NCI-H1048 (cell line): ENCODE measurements at regions not wholly inside any gene's neighbourhood (a gene's known extent, or its start where the extent isn't known, plus 50 kb on each side); places are given as distances from the start of the nearest gene placed in this dataset.

Experiments
- DNase-seq: peaks from one replicate; lab custom pipeline; 2025; lab: John Stamatoyannopoulos, UW

DNA sequence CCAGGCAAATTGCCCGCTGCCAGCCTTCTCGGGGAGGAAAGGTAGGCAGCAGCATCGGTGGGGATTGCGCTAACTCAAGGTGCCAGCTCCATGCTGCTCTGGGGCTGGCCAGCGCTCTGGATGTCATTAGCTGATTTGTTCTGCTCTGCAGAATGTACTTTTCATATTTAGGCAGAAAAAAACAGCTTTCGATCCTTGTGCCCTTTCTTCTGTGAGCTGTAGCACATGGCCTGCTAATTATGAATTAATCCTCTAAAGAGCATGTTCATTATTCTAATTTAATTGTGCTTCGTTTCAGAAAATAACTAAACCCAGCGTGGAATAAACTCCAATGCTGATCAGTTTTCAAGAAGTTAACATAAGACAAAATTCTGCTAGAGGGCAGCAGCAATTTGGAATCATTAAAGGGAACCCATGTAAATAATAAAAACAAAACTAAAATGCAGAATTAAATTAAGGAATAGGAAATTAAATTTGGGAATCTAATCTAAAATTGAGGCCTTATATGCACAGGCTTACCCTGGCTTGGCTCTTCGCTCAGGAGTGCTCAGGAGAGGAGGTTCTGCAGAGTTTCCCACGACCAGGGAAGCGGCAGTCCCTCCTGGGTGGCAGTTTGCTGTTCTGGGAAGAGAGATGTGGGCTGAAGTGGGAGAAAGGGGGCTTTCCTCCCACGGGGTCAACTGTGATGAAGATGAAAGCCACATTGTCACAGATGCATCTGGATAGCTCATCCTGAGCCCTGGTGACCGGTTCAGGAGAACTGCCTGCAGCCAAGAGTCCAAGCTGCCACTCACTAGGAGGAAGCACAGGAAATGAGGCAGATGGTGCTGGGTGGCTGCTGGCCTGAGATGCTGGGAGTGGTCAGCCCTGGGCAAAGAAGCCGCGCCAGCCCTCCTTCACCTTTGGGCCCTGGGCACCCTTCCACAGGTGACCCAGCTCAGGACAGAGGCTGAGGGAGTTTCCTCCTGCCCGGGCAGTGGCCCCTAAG, 93.2 kb upstream of the PKDCC start:
- DNase-seq = no peak

DNA sequence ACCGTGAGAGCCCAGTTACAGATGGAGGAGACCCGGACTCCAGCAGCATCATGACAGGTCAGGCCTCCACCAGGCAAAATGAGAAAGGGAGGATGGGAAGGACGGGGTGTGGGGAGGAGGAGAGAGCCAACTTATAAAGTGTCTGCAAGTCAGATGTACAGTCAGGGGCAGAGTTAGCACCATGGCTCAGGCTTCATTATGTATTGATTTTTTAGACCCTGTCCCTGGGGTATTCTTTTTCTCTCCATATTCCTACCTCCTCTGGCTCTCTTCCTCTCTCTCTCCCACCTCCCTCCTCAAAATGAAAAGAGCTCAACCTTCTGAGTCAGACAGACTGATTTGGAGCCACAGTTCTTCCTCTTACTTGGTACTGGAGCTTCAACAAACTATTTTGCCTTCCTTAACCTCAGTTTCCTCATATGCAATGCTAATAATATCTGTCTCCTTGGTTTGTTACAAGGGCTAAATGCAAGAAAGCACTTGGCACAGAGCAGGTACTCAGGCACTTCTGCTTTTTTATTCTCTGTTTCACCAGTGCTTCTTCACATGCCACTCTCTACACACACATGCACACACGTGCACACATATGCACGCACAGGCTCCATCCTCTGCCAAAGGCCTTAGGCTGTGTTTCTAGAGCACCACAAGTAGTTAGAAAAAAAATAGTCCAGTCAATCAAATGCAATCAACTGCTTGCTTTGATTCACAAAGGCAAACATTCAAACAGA, 92.3 kb upstream of the PKDCC start:
- no peak for DNase-seq

DNA sequence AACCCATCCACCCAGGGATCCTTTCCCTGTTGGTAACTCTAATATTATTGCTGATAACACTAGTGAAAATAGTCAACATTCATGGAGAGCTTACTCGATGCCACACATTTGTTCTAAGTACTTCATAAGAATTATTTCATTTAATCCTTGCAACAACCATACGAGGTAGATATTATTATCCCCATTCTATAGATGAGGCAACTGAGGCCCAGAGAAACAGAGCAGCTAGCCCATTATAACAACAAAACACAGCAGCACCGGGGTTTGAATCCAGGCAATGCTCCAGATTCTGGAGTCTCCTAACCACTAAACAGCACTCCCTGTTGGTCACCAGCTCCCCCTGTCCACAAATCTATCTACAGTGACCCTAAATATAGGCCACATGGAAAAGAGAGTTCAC, 90.4 kb upstream of the PKDCC start:
- no peak for DNase-seq

DNA sequence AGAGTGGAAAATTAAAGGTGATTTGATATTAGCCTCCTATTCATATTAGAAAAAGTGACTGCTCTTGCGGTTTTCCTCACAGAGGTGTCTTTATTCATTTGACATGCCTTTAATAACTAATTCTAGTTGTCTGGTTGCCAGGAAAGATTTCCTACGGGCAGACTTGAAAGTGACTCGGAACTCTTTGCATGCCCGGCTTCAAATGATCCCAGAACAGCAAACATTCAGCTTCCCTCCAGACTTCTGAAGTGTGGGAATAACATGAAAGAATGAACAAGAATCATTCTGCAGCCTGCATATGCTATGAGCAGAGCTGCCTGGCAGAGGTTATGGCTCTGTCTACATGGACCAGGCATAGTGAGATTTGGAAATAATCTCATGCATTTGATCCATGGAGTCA, 89.6 kb upstream of the PKDCC start:
- no peak for DNase-seq

DNA sequence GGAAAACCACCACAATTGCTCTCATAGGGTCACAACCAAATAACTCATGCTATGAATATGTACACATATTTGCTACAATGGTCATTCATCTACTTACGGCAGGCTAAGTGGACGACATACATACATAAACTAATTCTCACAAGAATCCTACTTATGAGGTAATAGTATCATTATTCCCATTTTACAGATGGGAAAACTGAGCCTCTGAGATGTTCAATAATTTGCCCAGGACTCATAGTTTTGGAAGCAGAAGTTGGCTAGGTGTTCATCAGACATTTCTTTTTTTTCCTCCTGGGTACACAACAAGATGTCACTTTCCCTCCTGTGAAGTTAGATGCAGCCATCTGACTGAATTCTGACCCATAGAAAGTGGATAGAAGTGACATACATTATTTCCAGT, 89.0 kb upstream of the PKDCC start:
- no peak for DNase-seq

DNA sequence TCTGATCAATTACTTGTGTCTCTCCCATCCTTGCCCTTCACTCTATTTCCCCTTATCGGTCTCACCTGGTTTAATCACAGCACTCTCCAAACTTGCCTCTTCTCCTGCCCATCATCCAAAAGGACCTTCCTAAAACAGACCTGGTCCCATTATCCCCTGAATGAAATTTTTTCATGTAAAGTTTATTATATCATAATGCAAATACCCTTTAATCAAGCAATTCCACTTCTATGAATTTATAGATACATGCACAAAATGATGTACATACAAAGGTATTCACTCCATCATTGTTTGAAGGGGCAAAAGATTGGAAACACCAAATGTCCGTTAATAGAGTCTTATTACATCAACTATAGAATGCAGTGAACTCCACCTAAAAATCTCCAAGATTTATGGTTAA, 88.1 kb upstream of the PKDCC start:
- no peak for DNase-seq

DNA sequence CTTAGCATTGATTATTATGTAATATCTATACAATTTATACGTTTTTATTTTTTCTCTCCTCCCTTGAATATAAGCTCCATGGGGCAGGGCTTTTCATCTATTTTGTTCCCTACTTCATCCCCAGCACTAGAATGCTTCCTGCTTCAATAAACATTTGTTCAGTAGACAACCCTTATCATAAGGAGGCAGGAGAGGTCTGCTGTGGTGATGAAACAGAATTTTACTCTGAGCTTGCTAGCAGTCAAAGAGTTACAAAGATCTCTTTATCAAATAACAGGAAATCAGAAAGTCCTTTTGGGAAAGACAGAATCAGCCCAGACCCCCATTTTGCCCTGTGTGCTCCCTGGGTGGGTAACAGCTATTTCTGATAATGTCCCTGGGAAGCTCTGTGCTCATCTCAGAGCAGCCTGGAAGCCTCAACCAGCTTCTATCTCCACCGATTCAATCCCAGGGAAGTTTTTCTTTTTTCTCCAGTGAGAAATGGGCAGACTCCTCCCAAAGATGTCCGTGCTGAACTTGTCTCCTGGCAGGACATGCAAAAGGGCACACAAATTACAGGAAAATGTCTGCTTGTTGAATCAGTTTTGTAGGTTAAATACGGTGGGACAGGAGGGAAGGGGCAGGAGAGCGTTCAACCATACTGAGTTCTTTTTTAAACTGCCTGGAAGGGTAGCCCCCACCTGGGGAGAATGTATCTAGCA, 84.7 kb upstream of the PKDCC start:
- no peak for DNase-seq

DNA sequence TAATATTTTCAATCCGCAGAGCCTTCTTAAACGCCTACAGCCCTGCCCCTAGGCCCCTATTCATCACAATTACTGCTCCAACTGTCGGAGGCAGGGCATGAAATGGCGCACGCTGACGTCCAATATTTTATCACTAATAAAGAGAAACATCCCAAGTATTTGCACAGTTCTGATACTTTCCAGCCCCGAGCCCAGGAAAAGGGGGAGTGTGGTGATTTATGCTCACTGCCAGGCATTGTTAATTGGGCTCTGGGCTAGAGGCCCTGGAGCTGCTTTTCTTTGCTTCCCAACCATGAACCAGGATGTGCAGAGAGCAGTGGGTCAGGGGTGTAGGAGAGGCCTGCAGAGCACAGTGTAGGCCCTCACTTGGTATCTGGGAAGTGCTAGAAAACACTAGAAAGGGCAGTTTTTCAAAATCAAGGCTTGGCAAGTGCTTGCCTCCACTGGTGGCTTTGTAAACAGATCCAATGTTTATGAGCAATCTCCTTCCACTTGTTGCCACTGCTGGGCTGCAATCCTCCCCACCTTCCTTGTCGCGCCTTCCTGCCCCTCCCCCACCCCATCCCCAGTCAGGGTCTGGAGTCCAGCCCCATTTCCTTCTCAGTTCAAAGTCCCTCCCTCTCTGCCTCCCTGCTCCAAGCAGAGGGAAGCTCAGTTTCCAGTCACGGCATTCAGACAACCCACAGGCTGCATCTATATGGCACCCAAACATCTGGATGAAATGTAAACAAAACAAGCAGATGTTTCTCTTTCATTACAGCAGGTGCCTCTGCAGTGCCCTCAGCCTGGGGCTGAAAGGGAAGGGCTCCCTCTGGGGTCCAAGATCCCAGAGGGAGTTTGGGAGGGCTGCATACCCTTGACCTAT, 83.9 kb upstream of the PKDCC start:
- no peak for DNase-seq

DNA sequence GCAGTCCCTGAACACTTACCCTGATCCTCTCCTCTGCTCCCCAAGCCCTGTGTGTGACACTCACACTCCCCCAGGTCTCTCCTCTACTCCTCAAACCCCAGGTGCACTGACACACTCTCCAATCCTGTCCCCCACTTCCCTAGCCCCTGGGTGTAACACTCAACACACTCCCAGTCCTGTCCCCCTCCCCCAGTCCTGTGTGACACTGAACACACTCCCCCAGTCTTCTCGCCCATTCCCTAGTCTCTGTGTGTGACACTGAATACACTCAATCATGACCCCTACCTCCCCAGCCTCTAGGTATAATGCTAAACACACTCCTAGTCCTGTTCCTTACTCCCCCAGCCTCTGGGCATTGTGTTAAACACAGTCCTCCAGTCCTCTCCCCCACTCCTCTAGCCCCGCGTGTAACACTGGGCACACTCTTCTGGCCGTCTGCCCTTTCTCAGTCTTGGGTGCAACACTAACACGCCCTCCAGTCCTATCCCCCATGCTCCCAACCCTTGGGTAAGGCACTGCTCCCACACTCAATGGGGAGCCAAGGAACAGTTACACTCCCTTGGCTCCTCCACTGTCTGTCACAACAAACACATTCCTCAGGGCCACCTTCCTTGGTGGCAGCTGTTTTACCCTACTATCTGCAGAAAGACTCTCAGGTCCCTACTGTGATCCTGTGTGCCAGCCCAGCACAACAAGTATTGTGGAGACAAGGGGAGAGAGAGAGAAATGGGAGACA, 82.5 kb upstream of the PKDCC start:
- DNase-seq = no peak

DNA sequence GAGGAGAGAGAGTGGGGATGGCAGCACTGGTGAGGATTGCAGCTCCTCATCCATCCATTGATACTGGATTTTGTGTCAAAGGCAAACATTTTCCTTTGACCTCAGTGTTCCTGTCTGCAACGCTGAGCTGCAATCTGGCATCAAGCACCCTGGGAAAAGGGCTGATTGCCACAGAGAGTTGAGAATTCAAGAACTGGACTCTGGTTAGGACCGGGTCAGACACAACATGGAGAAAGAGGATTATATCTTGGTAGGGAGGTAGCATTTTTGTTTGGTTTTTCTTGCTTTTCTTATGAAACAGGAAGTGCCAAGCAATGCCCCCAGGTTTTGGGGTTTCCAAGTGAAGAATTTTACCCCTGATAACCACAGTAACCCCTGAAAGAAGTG, 81.9 kb upstream of the PKDCC start:
- no peak for DNase-seq

DNA sequence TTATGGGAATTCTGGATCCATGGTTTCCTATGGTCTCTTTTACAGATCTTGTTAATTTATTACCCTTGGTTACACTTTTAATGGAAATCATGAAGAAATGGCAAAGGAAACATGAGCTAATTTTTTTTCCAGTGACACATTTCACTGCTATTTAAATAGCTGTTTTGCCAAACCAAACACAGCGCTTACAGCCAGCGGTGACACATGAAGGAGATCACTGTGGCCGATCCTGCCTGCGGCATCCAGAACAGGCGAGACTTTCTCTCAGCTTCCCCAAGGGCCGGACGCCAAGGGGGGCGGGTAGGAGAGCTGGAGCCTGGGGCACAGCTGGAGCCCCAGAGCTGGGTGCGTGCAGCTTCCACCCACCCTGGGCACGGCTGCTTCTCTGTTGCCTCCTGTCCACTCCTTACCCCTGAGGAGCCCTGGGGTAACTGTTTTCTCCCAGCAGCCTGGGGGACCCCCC, 81.4 kb upstream of the PKDCC start:
- DNase-seq = no peak

DNA sequence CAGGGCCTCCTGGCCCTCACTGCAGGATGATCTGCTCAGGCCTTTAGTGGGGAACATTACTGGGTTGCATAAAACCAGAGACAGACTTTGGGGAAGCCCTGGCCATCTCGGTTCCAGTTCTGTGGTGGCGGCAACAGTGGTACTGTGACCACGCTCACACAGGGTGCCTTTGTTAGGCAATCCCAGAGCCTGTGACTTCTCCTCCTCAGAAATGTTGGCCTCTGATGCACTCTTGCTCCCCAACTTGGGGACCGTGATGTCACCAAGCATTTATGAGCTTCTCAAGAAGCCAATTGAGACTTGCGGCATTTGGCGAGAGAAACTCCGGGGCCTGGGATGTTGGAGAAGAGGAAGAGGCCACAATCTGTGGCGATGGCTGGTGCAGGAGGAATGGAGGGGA, 80.9 kb upstream of the PKDCC start:
- no peak for DNase-seq

DNA sequence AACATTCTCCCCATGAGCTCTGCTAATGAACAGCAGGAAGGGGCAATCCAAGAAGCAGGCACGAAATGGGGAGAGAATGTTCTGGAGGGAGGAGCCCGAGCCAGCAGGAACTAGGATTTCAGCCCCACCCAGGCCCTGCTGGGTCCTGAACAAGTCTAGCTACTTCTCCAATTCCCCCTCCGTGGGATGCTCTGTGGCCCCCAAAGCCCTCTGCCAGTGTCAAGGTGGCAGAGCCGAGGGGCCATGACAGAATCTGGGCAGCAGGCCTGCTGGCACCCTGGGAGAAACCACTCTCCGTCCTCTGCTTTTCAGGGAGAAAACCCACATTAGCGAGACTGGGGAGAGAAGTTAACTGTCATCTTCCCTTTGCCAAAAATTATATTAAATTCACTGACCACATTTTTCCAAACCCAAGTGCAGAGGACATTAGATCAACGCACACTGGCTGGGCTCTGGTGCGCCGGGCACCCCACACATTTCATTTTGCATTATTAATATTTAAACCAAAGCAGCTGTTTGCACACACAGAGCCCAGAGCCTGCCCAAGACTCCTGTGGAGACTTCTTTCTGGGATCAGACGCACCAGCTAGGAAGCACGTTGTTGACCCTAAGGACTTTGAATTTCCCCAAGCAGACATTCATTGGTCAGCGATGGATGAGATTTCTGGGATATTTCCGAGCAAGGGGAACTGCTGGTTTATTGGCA, 80.2 kb upstream of the PKDCC start:
- DNase-seq = no peak

DNA sequence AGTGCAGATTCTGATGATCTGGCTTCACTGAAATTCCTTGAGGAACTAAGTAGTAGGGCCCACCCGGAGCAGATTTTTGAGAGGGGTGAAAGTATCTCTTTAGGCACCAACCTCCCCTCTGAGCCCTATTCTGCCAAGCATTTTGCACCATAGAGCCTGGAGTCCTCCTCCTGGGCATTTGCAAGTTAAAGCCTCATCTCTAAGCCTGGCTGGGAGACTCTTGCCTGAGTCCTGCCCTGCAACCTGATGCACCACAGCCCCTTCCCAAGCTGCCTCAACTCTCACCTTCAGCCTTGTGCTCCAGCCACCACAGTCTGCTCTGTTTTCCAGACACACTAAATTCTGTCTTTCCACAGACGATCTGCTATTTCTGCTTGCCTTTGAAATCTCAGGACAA, 79.6 kb upstream of the PKDCC start:
- DNase-seq = no peak

DNA sequence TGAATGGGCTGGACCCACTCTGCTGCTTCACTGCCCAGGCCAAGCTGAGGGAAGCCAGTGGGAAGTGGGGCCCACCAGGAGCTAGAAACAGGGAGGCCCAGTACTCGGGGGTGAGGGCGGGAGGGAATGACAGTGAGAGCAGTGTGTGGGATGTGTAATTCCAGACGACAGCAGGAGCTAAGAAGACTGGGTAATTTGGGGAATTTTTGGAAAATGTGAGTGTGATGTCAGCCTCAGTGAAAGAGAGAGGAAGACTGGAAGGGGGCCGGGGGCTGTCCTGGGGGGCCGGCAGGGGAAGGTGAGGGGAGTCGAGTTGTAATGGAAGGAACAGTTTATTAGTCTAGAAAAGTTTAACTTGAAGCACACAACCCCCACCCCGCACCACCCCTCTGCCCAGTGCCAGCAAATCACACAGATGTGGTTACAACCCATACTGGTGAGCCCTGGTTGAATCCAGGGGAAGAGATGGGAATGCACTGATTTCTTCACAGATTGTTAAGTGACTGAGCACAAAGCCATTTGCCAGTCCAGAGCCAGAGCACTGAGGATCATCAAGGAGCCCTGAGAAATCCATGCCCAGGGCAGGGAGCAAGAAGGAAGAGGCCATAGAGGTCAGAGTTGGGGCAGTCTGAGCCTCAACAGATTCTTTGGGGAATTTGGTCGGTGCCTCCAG, 76.7 kb upstream of the PKDCC start:
- no peak for DNase-seq

DNA sequence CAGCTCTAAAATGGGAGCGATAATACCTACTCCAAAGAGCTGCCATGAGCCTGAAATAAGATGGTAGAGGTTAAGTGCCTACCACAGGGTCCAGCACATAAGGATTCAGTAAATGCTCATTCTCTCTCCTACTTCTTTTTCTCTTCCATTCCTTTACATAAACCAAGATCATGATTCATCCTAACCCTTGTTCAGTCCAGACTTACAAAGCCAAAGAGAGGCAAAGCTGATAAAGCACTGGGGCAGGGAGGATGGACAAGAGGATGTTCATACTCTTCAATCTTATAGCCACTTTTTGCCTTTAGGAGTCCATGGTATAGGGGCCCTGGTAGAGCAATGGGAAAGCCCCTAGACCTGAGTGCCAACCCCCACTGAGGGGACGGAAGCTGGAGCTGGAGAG, 75.6 kb upstream of the PKDCC start:
- no peak for DNase-seq

DNA sequence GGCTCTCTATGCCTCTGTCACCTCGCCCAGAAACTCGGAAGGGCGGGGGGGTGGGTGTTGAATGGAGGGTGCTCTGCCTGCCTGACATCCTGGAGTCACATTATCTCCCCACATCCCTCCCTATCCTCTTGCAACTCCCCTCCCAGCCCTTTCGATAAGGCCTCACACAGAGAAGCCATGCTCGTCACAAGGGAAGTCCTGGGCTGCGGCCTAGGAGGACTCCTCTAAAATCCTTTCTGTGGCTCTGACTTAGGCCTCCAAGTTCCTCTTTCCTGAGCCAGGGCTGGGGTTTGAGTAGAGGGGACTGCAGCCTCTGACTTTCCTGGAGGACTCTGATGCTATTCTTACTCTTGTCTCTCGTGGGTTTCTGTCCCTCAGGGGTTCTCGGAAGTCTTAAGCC, 75.0 kb upstream of the PKDCC start:
- no peak for DNase-seq

DNA sequence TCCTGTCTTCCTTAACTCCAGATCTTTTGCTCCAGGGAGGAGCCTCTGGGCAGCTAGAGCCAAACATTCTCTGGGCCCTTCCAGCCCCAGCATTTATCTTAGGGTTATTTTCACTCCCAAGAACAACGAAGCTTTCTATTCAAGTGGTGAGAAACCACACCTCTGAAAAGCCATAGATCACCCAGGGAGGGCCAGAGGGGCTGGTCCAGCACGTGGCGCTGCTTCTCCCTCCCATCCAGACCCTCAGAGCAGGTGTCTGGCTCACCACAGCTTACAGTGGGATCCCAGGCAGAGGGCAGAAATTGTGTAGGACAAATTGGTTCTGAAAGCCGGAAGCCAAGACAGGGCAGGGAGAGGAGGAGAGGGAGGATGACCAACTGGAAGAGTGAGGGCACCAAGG, 74.0 kb upstream of the PKDCC start:
- DNase-seq = no peak

DNA sequence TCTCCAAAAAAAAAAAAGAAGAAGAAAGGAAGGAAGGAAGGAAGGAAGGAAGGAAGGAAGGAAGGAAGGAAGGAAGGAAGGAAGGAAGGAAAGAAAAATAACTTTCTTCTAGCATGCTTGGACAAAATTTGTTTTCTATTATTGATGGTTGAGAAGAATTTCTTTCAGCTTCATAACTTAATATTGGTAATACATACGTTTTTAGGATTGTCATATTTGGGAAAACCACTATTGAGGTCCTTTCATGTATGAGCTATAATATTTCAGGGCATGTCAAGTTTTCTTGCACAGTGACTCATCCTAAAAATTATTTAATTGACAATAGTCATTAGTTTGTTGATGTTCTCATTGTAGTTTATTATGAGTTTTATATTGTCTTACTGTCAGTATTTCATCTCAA, 66.4 kb upstream of the PKDCC start:
- no peak for DNase-seq

DNA sequence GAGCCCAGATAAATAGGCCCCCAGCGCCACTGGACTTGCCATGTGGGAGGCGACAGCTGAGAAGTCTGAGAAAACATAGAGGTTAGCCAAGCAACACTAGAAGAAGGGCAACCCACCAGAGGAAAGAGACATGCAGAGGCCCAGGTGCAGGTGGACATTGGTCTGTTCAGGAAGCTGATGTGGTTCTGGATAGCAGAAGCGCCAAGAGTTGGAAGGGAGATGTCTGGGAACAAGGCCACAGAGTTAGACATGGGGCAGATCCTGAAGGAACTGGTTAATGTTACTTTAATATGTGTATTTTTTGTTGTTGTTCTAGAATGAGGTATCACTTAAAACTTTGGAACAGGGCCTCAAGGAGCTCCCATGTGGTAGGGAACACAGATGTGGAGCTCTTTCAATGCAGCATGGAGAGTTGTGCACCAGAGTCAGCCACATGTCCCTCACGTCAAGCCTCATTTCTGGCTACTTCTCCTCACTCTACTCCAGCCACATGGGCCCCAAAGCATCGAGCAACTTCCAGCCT, 62.2 kb upstream of the PKDCC start:
- no peak for DNase-seq
